GM18498 (cell line): ENCODE measurements at regions not wholly inside any gene's neighbourhood (a gene's known extent, or its start where the extent isn't known, plus 50 kb on each side); places are given as distances from the start of the nearest gene placed in this dataset.
"Not testable (repeated sequence)": the region's sequence is repeated elsewhere in the genome, so short reads cannot be mapped to it uniquely, and the experiment has no call there.

ENCODE experiments used
- ATAC-seq: cut with Tn5 transposase; IDR thresholded peaks from one replicate; pipeline ENCODE4 v1.9.1; 2021; ENCODE audit warnings: mild to moderate bottlenecking, moderate library complexity; ENCODE audit not compliant: unreplicated experiment

DNA sequence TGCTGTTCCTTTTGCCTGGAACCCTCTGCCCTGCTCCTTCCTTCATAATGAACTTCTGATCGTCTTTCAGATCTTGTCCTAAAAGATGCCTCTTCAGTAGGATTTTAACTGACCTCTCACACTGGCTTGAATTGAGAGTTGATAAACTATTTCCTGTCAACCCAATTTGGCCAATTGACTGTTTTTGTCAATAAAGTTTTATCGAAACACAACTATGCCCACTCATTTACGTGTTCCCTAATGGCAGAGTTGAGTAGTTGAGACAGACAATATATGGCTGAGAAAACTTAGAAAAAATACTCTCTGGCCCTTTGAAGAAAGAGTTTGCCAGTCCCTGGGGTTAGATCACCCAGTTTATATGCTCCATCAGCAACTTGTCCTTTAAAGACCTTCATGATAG, 171.7 kb upstream of the TBX3 start:
- no peak for ATAC-seq

DNA sequence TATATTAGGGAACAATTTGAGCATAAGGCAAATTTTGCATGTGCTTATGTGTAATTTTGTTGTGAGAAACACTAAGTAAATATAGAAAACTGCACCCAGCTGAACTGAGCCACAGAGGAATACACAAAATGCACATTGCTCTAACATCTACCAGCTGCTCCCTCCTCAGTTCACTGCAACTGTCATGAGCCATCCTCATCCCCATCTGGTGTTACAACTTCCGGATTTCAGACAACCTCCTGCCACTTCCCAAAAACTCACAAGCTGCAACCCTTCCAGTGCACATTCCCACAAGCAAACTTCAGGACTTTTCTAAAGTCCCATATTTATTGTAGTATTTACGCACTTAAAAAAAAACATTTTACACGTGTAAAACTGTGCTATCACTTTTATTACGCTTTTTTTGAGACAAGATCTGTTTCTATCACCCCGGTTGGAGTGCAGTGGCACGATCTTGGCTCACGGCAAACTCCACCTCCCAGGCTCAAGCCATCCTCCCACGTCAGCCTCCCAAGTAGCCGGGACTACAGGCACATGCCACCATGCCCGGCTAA, 169.1 kb upstream of the TBX3 start:
- ATAC-seq: no peak

- no peak for ATAC-seq
These were observed 168.0 kb upstream of the TBX3 start for GRCh38 chr12:114851981-114852380.

GRCh38 chr12:114850661-114851275, 166.8 kb upstream of the TBX3 start:
- no peak for ATAC-seq

GRCh38 chr12:114848666-114849065, 164.7 kb upstream of the TBX3 start:
- no peak for ATAC-seq

- ATAC-seq: no peak
These were observed 163.6 kb upstream of the TBX3 start for GRCh38 chr12:114847441-114848035.

- no peak for ATAC-seq
These were observed 162.8 kb upstream of the TBX3 start for GRCh38 chr12:114846771-114847170.

GRCh38 chr12:114841557-114842251, 157.7 kb upstream of the TBX3 start:
- ATAC-seq: no peak

- ATAC-seq: no peak
These were observed 154.5 kb upstream of the TBX3 start for GRCh38 chr12:114838480-114838879.

GRCh38 chr12:114836609-114837008, 152.6 kb upstream of the TBX3 start:
- no peak for ATAC-seq

GRCh38 chr12:114835031-114835430, 151.1 kb upstream of the TBX3 start:
- ATAC-seq: no peak

- no peak for ATAC-seq
These were observed 150.6 kb upstream of the TBX3 start for GRCh38 chr12:114834621-114835020.

DNA sequence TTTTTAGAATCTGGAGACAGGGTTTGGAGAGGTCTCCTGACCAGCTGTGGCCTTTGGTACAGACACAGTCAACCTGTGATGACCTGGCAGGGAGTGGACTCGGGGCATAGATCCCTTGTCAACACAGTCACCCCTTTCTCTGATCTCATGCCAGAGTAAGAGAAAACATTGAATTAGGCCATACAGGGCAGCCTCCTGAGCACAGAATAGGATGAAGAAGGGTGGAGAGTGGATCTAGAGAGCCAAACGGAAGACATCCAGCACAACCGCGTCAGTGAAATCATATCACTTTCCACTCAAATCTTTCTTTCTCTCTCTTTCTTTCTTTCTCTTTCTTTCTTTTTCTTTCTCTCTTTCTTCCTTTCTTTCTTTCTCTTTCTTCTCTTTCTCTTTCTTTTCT, 145.9 kb upstream of the TBX3 start:
- ATAC-seq: no peak

DNA sequence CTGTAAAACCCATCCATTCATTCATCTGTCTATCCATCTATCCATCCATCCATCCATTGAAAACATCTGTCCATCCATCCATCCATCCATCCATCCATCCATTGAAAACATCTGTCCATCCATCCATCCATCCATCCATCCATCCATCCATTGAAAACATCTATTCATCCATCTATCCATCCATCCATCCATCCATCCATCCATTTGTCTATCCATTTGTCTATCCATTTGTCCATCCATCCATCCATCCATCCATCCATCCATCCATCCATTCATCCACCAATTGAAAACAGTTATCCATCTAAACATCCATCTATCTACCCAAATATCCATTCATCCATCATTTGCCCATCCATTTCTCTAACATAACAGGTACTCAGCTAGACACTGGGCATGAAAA, 145.3 kb upstream of the TBX3 start:
- not testable (repeated sequence) for ATAC-seq

DNA sequence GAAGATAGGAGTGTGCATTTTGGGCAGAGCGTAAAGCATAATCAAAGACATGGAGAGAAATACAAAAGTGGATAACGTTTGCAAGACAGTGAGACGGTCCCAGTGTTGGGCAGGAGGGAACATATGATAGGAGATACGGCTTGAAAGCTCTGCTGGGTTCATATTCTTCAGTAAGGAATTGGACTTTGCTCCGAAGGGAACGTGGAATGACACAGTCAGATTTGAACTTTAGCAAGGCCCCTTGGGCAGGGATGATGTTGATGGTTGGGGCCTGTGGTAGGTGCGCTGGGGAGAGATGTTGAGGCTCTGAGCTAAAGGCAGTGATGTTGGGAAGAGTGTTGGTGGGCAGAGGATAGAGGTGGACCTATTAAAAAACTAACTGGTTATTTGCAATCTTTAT, 143.5 kb upstream of the TBX3 start:
- ATAC-seq: no peak

- no peak for ATAC-seq
These were observed 142.3 kb upstream of the TBX3 start for GRCh38 chr12:114826244-114826643.

- ATAC-seq: no peak
These were observed 139.7 kb upstream of the TBX3 start for GRCh38 chr12:114823724-114824123.

- no peak for ATAC-seq
These were observed 137.6 kb upstream of the TBX3 start for GRCh38 chr12:114821570-114821969.

DNA sequence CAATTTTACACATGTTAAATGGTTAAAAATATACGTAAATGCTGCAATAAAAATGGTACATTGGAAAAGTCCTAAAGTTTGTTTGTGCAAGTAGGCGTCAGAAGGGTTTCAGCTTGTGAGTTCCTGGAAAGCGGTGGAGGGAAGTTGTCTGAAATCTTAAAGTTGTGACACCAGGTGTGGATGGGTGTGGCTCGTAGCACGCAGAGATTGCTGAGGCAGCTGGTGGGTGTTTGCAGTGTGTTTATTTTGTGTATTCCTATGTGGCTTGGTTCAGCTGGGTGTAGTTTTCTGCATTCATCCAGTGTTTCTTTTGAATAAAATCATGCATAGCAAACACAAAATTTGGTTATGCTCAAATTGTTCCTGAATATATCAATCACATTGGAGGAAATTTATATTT, 136.8 kb upstream of the TBX3 start:
- no peak for ATAC-seq

- no peak for ATAC-seq
These were observed 133.8 kb upstream of the TBX3 start for GRCh38 chr12:114817571-114818425.
